Suppressor macrophage treated with lipopolysaccharide for 4 hours (primary cell): ENCODE measurements at regions not wholly inside any gene's neighbourhood (a gene's known extent, or its start where the extent isn't known, plus 50 kb on each side); places are given as distances from the start of the nearest gene placed in this dataset.
A peak's percentile ranks its signal among the peaks of the same experiment; 100 is the strongest.

ENCODE experiments used
- DNase-seq: peaks from one replicate; pipeline ENCODE4 v3.0.0-alpha.2; 2020

- DNase-seq, result peak; percentile 61
These were observed 171.9 kb upstream of the GATA6 start for GRCh38 chr18:21997207-21998143.

GRCh38 chr18:21998486-21998885 is 170.9 kb upstream of the GATA6 start:
- DNase-seq, result no peak

- no peak for DNase-seq
These were observed 167.4 kb upstream of the GATA6 start for GRCh38 chr18:22001912-22002487.

- no peak for DNase-seq
These were observed 164.1 kb upstream of the GATA6 start for GRCh38 chr18:22005191-22005841.

- DNase-seq, result no peak
These were observed 162.9 kb upstream of the GATA6 start for GRCh38 chr18:22006458-22006857.

GRCh38 chr18:22009242-22009641 is 160.1 kb upstream of the GATA6 start:
- no peak for DNase-seq

GRCh38 chr18:22013993-22014392 is 155.4 kb upstream of the GATA6 start:
- DNase-seq, result no peak

- no peak for DNase-seq
These were observed 154.2 kb upstream of the GATA6 start for GRCh38 chr18:22015156-22015555.

- peak; percentile 3 for DNase-seq
These were observed 151.0 kb upstream of the GATA6 start for GRCh38 chr18:22018366-22018765.

GRCh38 chr18:22019193-22019592 is 150.2 kb upstream of the GATA6 start:
- no peak for DNase-seq

- DNase-seq, result no peak
These were observed 149.1 kb upstream of the GATA6 start for GRCh38 chr18:22020127-22020866.

- no peak for DNase-seq
These were observed 148.5 kb upstream of the GATA6 start for GRCh38 chr18:22020867-22021370.

GRCh38 chr18:22021701-22022100 is 147.7 kb upstream of the GATA6 start:
- no peak for DNase-seq

GRCh38 chr18:22024924-22025323 is 144.5 kb upstream of the GATA6 start:
- DNase-seq, result no peak

GRCh38 chr18:22026362-22026761 is 143.0 kb upstream of the GATA6 start:
- DNase-seq, result no peak

GRCh38 chr18:22026889-22027288 is 142.5 kb upstream of the GATA6 start:
- no peak for DNase-seq

- no peak for DNase-seq
These were observed 137.8 kb upstream of the GATA6 start for GRCh38 chr18:22031611-22032010.

- DNase-seq, result no peak
These were observed 136.9 kb upstream of the GATA6 start for GRCh38 chr18:22032392-22032961.

- DNase-seq, result no peak
These were observed 136.3 kb upstream of the GATA6 start for GRCh38 chr18:22033085-22033484.

GRCh38 chr18:22034276-22034675 is 135.1 kb upstream of the GATA6 start:
- DNase-seq, result no peak

- no peak for DNase-seq
These were observed 128.9 kb upstream of the GATA6 start for GRCh38 chr18:22040533-22040932.

- no peak for DNase-seq
These were observed 125.6 kb upstream of the GATA6 start for GRCh38 chr18:22043837-22044236.
